NCI-H524 (cell line): ENCODE measurements at regions not wholly inside any gene's neighbourhood (a gene's known extent, or its start where the extent isn't known, plus 50 kb on each side); places are given as distances from the start of the nearest gene placed in this dataset.
"Not testable (repeated sequence)": the region's sequence is repeated elsewhere in the genome, so short reads cannot be mapped to it uniquely, and the experiment has no call there.

Experiments
- DNase-seq, 2 experiments: peaks; one replicate each; lab custom pipeline; 2025; lab: John Stamatoyannopoulos, UW

- DNase-seq, result not testable (repeated sequence)
Observed at GRCh38 chr20:39703357-39703756, 741.2 kb downstream of the DHX35 start.

GRCh38 chr20:39702701-39703349 is 740.7 kb downstream of the DHX35 start:
- no peak for DNase-seq

GRCh38 chr20:39700528-39700927 is 738.4 kb downstream of the DHX35 start:
- DNase-seq, result no peak

- DNase-seq, result no peak
Observed at GRCh38 chr20:39699166-39699725, 737.1 kb downstream of the DHX35 start.

GRCh38 chr20:39698752-39699151 is 736.6 kb downstream of the DHX35 start:
- DNase-seq, result peak in 1 of 2 experiments; percentile 6

GRCh38 chr20:39691151-39691862 is 729.2 kb downstream of the DHX35 start:
- DNase-seq, result no peak

GRCh38 chr20:39676857-39677391 is 714.8 kb downstream of the DHX35 start:
- peak in 1 of 2 experiments; percentile 6 for DNase-seq

- no peak for DNase-seq
Observed at GRCh38 chr20:39676241-39676640, 714.1 kb downstream of the DHX35 start.

GRCh38 chr20:39674842-39675241 is 712.7 kb downstream of the DHX35 start:
- no peak for DNase-seq

GRCh38 chr20:39670988-39671387 is 708.8 kb downstream of the DHX35 start:
- no peak for DNase-seq

- no peak for DNase-seq
Observed at GRCh38 chr20:39669659-39670058, 707.5 kb downstream of the DHX35 start.

GRCh38 chr20:39668038-39668437 is 705.9 kb downstream of the DHX35 start:
- no peak for DNase-seq

- DNase-seq, result no peak
Observed at GRCh38 chr20:39661833-39662232, 699.7 kb downstream of the DHX35 start.

- no peak for DNase-seq
Observed at GRCh38 chr20:39660965-39661364, 698.8 kb downstream of the DHX35 start.

- DNase-seq, result no peak
Observed at GRCh38 chr20:39660226-39660625, 698.1 kb downstream of the DHX35 start.

GRCh38 chr20:39658662-39659409 is 696.7 kb downstream of the DHX35 start:
- DNase-seq, result no peak

GRCh38 chr20:39654171-39654570 is 692.0 kb downstream of the DHX35 start:
- no peak for DNase-seq

- DNase-seq, result no peak
Observed at GRCh38 chr20:39651645-39652325, 689.6 kb downstream of the DHX35 start.

GRCh38 chr20:39646874-39647413 is 684.8 kb downstream of the DHX35 start:
- DNase-seq, result no peak

GRCh38 chr20:39645131-39645530 is 683.0 kb downstream of the DHX35 start:
- no peak for DNase-seq

GRCh38 chr20:39643292-39643691 is 681.1 kb downstream of the DHX35 start:
- DNase-seq, result no peak
